ENCODE measurements at regions not wholly inside any gene's neighbourhood (a gene's known extent, or its start where the extent isn't known, plus 50 kb on each side); places are given as distances from the start of the nearest gene placed in this dataset.

GRCh38 chr3:64936556-64936955, 248.8 kb upstream of the ADAMTS9 start:
- TF ChIP-seq, protein P1, sequence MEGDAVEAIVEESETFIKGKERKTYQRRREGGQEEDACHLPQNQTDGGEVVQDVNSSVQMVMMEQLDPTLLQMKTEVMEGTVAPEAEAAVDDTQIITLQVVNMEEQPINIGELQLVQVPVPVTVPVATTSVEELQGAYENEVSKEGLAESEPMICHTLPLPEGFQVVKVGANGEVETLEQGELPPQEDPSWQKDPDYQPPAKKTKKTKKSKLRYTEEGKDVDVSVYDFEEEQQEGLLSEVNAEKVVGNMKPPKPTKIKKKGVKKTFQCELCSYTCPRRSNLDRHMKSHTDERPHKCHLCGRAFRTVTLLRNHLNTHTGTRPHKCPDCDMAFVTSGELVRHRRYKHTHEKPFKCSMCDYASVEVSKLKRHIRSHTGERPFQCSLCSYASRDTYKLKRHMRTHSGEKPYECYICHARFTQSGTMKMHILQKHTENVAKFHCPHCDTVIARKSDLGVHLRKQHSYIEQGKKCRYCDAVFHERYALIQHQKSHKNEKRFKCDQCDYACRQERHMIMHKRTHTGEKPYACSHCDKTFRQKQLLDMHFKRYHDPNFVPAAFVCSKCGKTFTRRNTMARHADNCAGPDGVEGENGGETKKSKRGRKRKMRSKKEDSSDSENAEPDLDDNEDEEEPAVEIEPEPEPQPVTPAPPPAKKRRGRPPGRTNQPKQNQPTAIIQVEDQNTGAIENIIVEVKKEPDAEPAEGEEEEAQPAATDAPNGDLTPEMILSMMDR (IDR thresholded peaks at IDR 0.05), result no peak
- TF ChIP-seq POLR2AphosphoS5 (IDR thresholded peaks at IDR 0.05) (no peak), EP300 (IDR thresholded peaks at IDR 0.05; ENCODE audit: low read depth) (no peak)

All from transverse colon (tissue), 4 donors.